SHP77 (cell line): ENCODE measurements at regions not wholly inside any gene's neighbourhood (a gene's known extent, or its start where the extent isn't known, plus 50 kb on each side); places are given as distances from the start of the nearest gene placed in this dataset.
"Not testable (repeated sequence)": the region's sequence is repeated elsewhere in the genome, so short reads cannot be mapped to it uniquely, and the experiment has no call there.

Experiments used
- DNase-seq, 2 experiments: peaks; one replicate each; lab custom pipeline; 2025; lab: John Stamatoyannopoulos, UW

GRCh38 chr15:20307137-20307536 lies 234.5 kb downstream of the GOLGA6L6 start:
- DNase-seq: not testable (repeated sequence)

DNA sequence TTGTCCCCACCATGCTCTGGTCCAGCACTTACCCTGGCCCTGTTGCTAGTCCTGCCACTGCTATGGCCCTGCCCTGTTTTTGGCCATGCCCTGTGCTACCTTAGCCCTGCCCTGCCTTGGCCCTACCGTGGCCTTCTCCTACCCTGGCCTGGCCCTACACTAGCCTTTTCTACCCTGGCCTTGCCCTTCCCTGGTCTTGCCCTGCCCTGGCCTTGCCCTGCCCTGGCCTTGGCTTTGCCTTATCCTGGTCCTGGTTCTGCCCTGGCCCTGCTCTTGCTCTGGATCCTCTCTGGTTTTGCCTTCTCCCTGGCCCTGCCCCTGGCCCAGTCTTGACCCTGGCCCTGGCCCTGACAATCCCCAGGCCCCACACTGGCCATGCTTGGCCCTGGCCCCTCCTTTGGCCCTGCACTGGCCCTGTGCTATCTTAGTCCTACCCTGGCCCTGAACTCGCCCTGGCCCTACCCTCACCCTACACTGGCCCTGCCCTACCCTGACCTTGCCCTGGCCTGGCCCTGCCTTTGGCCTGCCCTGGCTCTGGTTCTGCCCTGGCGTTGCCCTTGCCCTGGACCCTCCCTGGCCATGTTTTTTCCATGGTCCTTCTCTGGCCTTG lies 235.0 kb downstream of the GOLGA6L6 start:
- not testable (repeated sequence) for DNase-seq

- DNase-seq: not testable (repeated sequence)
These were observed 235.7 kb downstream of the GOLGA6L6 start for GRCh38 chr15:20305912-20306311.

GRCh38 chr15:20305015-20305465 lies 236.6 kb downstream of the GOLGA6L6 start:
- not testable (repeated sequence) for DNase-seq

- DNase-seq: not testable (repeated sequence)
These were observed 237.2 kb downstream of the GOLGA6L6 start for GRCh38 chr15:20304282-20305014.

DNA sequence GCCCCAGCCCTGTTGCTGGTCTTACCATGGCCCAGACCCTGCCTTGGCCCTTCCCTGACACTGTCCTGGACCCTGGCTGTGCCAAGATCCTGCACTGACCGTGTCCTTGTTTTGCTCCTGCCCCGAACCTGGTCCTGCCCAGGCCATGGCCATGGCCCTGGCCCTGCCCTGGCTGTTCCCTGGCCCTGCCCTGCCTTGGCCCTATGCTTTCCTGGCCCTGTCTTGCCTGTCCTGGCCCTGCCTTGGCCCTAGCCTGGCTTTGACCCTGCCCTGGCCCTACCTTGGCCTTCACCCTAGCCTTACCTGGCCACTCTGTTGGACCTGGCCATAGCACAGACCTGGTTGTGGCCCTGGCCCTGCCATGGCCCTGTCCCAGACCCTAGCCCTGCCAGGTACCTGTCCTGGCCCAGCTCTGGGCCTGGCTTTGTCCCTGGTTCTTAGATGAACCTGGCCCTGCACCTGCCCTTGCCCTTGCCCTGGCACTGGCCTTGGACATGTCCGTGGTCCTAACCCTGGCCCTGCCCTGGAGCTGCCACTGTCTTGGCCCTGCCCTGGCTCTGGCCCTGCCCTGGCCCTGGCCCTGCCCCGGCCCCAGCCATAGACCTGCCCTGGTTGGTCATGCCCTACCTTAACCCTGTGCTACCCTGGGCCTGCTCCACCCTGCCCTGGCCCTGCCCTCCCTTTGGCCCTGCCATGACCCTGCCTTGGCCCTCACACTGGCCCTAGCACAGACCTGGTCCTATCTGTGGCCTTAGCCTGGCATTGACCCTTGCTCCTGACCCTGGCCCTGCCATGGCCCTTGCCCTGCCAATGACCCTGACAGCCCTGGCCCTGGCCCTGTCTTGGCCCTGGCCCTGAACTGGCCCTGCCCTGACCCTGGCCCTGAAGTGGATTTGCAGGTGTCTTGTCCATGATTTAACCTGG lies 238.1 kb downstream of the GOLGA6L6 start:
- not testable (repeated sequence) for DNase-seq

DNA sequence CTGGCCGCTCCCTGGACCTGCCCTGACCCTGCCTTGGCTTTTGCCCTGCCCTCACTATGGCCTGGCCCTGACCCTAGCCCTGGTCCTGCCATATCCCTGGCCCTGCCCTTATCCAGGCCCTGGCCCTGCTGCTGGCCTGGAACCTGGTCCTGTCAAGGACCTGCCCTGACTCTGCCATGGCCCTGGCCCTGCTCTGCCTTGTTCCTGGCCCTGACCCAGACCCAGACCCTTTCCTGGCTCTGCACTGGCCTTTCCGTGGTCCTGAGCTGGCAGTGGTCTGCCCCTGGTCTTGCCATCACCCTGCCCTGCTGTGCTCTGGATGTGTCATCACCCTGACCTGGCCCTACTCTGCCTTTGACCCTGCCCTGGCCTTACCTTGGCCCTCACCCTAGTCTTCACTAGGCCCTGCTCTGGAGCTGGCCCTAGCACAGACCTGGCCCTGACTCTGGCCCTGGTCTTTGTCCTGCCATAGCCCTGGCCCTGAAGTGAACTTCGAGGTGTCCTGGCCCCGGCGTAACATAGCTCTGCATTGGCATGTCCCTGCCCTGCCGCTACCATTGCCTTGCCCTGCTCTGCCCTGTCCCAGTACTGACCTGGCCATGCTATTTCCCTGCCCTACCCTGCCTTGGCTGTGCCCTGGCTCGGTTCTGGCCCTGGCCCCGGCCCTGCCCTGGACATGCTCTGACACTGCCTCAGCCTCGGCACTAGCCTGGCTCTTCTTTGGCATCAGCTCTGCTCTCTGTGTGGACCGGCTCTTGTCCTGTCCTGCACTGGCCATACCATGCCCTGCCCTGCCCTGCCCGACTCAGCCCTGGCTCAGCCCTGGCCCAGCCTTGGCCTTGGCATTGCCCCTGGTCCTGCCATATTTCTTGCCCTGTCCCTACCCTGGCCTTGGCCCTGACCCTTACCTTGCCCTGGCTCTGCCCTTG lies 239.2 kb downstream of the GOLGA6L6 start:
- DNase-seq: not testable (repeated sequence)

DNA sequence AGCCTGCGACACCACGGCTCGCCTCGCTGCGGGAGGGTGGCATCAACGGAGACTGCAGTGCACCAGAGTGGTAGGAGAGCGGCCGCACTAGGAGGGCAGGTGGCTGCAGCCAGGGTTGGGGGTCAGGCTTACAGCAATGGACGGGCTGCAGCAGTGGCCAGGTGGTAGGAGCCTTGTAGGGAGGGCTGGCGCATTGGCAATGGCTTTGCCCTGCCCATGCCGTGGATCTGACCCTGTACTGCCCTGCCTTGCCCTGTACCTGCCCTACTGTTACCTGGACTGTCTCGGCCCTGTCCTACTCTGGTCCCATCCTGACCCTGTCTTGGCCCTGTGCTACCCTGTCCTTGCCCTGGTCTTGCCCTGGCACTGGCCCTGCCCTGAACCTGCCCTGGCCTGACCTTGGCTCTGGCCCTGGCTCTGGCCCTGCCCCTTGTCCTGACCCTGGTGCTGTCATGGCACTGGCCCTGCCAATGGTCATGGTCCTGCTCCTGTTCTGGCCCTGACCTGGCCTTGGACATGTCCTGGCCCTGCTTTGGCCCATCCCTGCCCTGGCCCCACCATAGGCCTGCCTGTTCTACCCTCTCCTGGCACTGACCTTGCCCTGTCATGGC lies 240.0 kb downstream of the GOLGA6L6 start:
- not testable (repeated sequence) for DNase-seq

- not testable (repeated sequence) for DNase-seq
These were observed 240.6 kb downstream of the GOLGA6L6 start for GRCh38 chr15:20301041-20301390.

- DNase-seq: not testable (repeated sequence)
These were observed 241.1 kb downstream of the GOLGA6L6 start for GRCh38 chr15:20300351-20301040.

- not testable (repeated sequence) for DNase-seq
These were observed 243.9 kb downstream of the GOLGA6L6 start for GRCh38 chr15:20297603-20298123.

GRCh38 chr15:20296261-20296660 lies 245.3 kb downstream of the GOLGA6L6 start:
- DNase-seq: not testable (repeated sequence)

DNA sequence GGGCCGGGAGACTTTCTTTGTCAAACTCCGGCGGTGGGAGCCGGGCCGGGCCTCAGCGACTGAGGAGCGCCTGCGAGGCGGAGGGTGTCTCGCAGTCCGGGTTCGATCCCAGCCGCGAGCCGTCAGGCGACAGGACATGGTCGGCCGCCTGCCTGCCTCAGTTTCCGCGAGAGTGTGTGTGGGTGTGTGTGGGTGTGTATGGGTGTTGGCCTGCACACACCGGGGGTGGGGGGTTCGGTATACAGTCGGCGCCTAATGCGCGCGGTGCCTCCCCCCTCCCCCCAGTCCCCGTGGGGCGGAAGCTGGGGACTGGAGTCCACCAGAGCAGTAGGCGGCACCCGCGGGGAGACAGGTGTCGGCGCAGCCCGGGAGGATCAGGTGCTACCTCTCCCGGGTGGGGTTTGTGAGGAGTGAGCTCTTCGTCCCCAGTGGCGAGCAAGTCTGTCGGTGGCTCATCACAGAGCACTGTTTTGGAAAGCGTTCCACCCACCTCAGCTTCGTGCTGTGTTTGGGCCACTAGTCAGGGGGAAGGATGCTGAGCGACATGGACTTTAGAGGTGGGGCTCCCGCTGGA lies 246.3 kb downstream of the GOLGA6L6 start:
- DNase-seq: no peak

DNA sequence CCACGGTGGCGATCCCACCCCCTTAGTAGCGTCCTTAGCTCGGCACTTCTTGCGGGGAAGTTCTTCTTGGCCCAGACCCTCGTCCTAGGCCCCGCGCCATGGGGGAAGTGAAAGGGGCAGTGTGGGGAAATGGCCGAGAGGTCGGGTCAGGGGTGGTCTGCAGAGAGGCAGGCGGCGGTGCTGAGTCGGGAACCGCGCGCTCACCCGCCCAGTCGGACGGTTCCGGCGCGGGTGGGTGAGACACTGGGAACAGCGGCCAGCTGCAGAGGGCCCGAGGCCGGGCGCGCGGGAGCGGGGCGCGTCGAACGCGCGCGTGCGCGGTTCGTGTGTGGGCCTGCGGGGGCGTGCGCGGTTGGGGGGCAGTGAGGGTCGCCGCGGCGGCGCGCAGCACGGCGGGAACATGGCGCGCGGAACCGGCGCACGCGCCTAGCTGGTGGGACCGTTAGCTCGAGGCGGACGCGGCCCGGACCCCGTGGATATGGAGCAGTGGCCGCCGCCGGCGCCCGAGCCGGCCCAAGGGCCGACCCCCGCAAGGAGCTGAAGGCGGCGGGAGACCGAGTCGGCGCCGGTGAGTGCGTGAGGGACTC lies 246.9 kb downstream of the GOLGA6L6 start:
- DNase-seq: no peak

- DNase-seq: not testable (repeated sequence)
These were observed 249.1 kb downstream of the GOLGA6L6 start for GRCh38 chr15:20292422-20293005.

DNA sequence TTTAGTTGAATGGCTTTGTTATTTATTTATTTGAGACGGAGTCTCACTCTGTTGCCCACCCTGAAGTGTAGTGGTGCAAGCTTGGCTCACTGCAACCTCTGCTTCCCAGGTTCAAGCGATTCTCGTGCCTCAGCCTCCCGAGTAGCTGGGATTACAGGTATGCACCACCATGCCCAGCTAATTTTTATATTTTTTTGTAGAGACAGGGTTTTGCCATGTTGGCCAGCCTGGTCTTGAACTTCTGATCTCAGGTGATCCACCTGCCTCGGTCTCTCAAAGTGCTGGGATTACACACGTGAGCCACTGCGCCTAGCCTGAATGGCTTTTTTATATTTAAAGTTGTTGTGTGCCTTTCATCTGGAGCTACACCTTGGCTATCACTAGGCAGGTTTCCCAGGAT lies 250.0 kb downstream of the GOLGA6L6 start:
- not testable (repeated sequence) for DNase-seq

DNA sequence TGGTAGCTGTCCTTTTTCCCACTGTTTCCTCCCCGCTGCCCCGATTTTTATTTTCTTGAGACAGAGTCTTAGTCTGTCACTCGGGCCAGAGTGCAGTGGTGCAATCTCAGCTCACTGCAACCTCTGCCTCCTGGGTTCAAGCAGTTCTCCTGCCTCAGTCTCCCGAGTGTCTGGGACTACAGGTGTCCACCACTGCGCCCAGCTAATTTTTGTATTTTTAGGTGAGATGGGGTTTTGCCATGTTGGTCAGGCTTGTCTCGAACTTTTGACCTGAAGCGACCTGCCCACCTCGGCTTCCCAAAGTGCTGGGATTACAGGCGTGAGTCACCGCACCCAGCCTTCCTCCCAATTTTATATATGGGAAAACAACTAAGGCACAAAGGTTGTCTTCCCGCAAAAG lies 251.0 kb downstream of the GOLGA6L6 start:
- DNase-seq: not testable (repeated sequence)

DNA sequence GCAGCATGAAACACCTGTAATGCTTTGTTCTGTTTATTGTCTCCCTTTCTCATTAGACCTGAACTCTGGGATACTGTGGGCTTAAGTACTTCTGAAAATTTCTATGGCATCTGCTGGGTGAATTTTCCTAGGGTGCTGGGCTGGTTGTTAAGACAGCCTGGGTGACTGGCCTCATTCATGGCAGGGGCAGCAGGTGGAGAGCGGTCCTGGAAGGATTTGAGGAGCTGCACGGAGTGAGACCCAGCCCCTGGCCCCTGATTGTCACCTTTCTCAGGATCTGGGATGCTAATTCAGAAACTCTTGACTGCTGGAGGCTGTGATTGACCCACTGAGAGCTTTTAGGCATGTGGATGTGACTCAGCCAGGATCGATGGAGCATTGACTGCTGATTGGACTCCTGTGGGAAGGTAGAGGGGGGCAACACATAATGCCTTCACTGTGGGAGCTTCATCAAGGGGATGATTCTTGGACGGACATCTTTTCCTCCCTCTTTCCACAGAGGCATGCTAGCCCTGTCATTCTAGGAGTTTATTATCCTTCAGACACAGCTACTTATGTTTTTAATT lies 252.0 kb downstream of the GOLGA6L6 start:
- not testable (repeated sequence) for DNase-seq
